ENCODE measurements at regions not wholly inside any gene's neighbourhood (a gene's known extent, or its start where the extent isn't known, plus 50 kb on each side); places are given as distances from the start of the nearest gene placed in this dataset.

GRCh38 chr6:103001724-103002123 lies 1608.2 kb downstream of the GRIK2 start:
- DNase-seq (ENCODE audit: insufficient read length, low spot score) (no peak), FAIRE-seq (no peak)
- no peak for TF ChIP-seq CTCF (IDR thresholded peaks at IDR 0.05; ENCODE audit: insufficient read depth, missing control alignments)

GRCh38 chr6:103000688-103001087 lies 1607.2 kb downstream of the GRIK2 start:
- no peak for TF ChIP-seq CTCF (IDR thresholded peaks at IDR 0.05; ENCODE audit: insufficient read depth, missing control alignments)
- FAIRE-seq (no peak), DNase-seq (ENCODE audit: insufficient read length, low spot score) (no peak)

- DNase-seq (ENCODE audit: insufficient read length, low spot score): no peak
- FAIRE-seq: no peak
- TF ChIP-seq CTCF (IDR thresholded peaks at IDR 0.05; ENCODE audit: insufficient read depth, missing control alignments): no peak
Observed at GRCh38 chr6:102995491-102995890, 1602.0 kb downstream of the GRIK2 start.

GRCh38 chr6:102994866-102995265 lies 1601.4 kb downstream of the GRIK2 start:
- FAIRE-seq: no peak
- TF ChIP-seq CTCF (IDR thresholded peaks at IDR 0.05; ENCODE audit: insufficient read depth, missing control alignments): no peak
- no peak for DNase-seq (ENCODE audit: insufficient read length, low spot score)

GRCh38 chr6:102986086-102986485 lies 1592.6 kb downstream of the GRIK2 start:
- FAIRE-seq: peak; percentile 29
- no peak for DNase-seq (ENCODE audit: insufficient read length, low spot score)
- no peak for TF ChIP-seq CTCF (IDR thresholded peaks at IDR 0.05; ENCODE audit: insufficient read depth, missing control alignments)

GRCh38 chr6:102984357-102984756 lies 1590.8 kb downstream of the GRIK2 start:
- DNase-seq (ENCODE audit: insufficient read length, low spot score) (no peak), FAIRE-seq (no peak)
- TF ChIP-seq CTCF (IDR thresholded peaks at IDR 0.05; ENCODE audit: insufficient read depth, missing control alignments): no peak

GRCh38 chr6:102981490-102982015 lies 1588.0 kb downstream of the GRIK2 start:
- no peak for TF ChIP-seq CTCF (IDR thresholded peaks at IDR 0.05; ENCODE audit: insufficient read depth, missing control alignments)
- no peak for DNase-seq (ENCODE audit: insufficient read length, low spot score)
- no peak for FAIRE-seq
